K562 (cell line): ENCODE measurements at regions not wholly inside any gene's neighbourhood (a gene's known extent, or its start where the extent isn't known, plus 50 kb on each side); places are given as distances from the start of the nearest gene placed in this dataset.

Source experiments
- COPS2 ChIP-seq: fragments of 450-650 bp; conservative IDR thresholded peaks from 2 replicates; pipeline ENCODE4 v1.6.1; 2016; ENCODE audit warnings: mild to moderate bottlenecking, moderate library complexity
- L3MBTL2 ChIP-seq: fragments of 450-650 bp; IDR thresholded peaks from 2 replicates; pipeline ENCODE4 v1.6.1; 2016; ENCODE audit warnings: mild to moderate bottlenecking, moderate library complexity
- RFX5 ChIP-seq: IDR thresholded peaks from 2 replicates; pipeline ENCODE4 v1.6.1; 2011; ENCODE audit warnings: low read depth, mild to moderate bottlenecking, improper control_type of control experiment, low read length
- TEAD4 ChIP-seq, 2 experiments: sonication (generic) in 1 of 2; formaldehyde crosslinking in 1 of 2; IDR thresholded peaks; 2 replicates each; pipeline versions ENCODE4 v1.6.1 to v1.8.0; 2012 to 2022; ENCODE audit warnings: borderline replicate concordance in 1 of 2, inconsistent platforms in 1 of 2, low read length in 1 of 2, mild to moderate bottlenecking in 1 of 2, missing genetic modification reagents in 1 of 2

DNA sequence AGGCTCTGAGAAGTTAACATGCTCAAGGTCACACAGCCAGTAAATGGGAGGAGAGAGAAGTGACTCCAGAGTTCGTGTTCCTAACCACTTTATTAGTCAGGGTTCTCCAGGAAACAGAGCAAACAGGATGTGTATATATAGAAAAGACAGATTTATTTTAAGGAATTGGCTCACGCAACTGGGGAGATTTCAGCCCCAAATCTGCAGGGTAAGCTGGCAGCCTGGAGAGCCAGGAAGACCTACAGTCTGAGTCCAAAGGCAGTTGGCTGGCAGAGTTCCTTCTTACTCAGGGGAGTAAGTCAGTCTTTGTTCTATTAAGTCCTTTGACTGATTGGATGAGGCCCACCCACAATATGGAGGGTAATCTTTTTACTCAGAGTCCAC lies 118.2 kb upstream of the PROK2 start:
- no peak for TF ChIP-seq TEAD4 (IDR thresholded peaks at IDR 0.05; ENCODE audit: low read length)
- no peak for TF ChIP-seq TEAD4 (CRISPR knock-in tag; IDR thresholded peaks at IDR 0.05; ENCODE audit: borderline replicate concordance)
- TF ChIP-seq RFX5, result no peak
- TF ChIP-seq COPS2, result no peak
- no peak for TF ChIP-seq L3MBTL2
